ENCODE measurements at regions not wholly inside any gene's neighbourhood (a gene's known extent, or its start where the extent isn't known, plus 50 kb on each side); places are given as distances from the start of the nearest gene placed in this dataset.

DNA sequence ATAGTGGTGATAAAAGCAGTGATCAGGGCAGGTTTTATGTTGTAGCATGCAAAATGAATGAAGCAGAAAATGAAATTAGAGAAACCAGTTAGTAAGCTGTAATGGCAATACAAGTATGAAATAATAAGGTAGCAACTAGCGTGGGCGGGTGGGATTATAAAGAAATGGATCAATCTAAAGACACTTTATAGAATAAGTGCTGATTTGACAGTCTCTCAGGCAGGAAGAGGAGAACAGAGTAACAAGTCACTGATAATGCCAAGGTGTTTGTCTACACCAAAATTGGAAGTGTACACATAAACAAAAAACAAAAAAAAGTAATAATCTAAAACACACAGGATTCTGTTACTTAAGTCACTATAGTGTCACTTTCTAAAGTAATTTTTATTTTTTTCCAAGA, 51.0 kb upstream of the PCBP1 start:
- Mint-ChIP-seq H3K27ac (peak overlapping the region; percentile 80 to 88), H3K27me3 (ENCODE audit: low read depth in 2 of 2) (no peaks in the 10 kb centered on the region), H3K4me3 (peak overlapping the region; percentile 13), H3K4me1 (peaks cover 80 to 85% of the 10 kb centered on the region in 2 donors), H3K36me3 (no peaks in the 10 kb centered on the region), H3K9me3 (no peaks in the 10 kb centered on the region)
- Histone ChIP-seq H3K27ac (ENCODE audit: low read length) (no peak overlapping the region), H3K36me3 (ENCODE audit: control insufficient read depth, insufficient read depth, low read length) (no peaks in the 10 kb centered on the region), H3K4me1 (ENCODE audit: control insufficient read depth, insufficient read depth, low read length) (peaks cover 37% of the 10 kb centered on the region), H3K4me3 (ENCODE audit: low read length) (no peak overlapping the region), H3K27me3 (ENCODE audit: control insufficient read depth, insufficient read depth, low read length) (no peaks in the 10 kb centered on the region), H3K9me3 (ENCODE audit: control insufficient read depth, insufficient read depth, low read length) (no peaks in the 10 kb centered on the region)
- TF ChIP-seq, protein P1, sequence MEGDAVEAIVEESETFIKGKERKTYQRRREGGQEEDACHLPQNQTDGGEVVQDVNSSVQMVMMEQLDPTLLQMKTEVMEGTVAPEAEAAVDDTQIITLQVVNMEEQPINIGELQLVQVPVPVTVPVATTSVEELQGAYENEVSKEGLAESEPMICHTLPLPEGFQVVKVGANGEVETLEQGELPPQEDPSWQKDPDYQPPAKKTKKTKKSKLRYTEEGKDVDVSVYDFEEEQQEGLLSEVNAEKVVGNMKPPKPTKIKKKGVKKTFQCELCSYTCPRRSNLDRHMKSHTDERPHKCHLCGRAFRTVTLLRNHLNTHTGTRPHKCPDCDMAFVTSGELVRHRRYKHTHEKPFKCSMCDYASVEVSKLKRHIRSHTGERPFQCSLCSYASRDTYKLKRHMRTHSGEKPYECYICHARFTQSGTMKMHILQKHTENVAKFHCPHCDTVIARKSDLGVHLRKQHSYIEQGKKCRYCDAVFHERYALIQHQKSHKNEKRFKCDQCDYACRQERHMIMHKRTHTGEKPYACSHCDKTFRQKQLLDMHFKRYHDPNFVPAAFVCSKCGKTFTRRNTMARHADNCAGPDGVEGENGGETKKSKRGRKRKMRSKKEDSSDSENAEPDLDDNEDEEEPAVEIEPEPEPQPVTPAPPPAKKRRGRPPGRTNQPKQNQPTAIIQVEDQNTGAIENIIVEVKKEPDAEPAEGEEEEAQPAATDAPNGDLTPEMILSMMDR (IDR thresholded peaks at IDR 0.05), result no peak
- DNase-seq (no peak), ATAC-seq (no peak)
- intact Hi-C loops (cut with micrococcal nuclease), result no loop called here
- WGBS (ENCODE audit: insufficient coverage), result 89% methylated on average over 2 of the region's 2 CpGs

DNA sequence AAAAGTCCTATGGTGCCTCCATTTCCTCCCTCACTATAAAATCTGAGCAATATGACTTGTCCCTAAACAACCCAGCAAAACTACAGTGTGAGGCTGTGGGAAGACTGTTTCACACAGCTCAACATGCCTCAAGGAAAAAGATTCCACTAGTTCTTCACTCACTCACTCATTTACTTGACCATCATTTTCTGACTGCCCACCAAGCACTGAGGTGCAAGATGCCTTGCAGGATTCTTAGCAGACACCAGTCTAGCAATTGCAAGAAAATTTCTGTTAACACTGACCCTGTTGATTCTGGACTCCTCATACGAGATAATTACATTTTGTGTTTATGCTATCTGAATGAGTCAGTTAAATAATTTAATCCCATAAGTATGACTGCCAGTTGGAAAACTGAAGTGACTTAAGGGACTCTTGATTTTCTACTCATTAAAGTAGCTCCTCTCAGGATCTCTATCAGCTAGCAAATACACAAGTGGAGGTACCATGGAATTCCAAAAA, 51.9 kb upstream of the PCBP1 start:
- no peaks in the 10 kb centered on the region for H3K9me3 Mint-ChIP-seq
- H3K4me3 Mint-ChIP-seq, result peak overlapping the region; percentile 35
- H3K27ac Mint-ChIP-seq, result peak overlapping the region; percentile 80 to 88
- peaks cover 72 to 77% of the 10 kb centered on the region in 2 donors for H3K4me1 Mint-ChIP-seq
- H3K27me3 Mint-ChIP-seq (ENCODE audit: low read depth in 2 of 2), result no peaks in the 10 kb centered on the region
- no peak overlapping the region for H3K4me3 ChIP-seq (ENCODE audit: low read length)
- H3K27ac ChIP-seq (ENCODE audit: low read length), result peak overlapping the region; percentile 1
- peaks cover 3% of the 10 kb centered on the region for H3K36me3 ChIP-seq (ENCODE audit: control insufficient read depth, insufficient read depth, low read length)
- intact Hi-C loops (cut with micrococcal nuclease), result no loop called here
- no peaks in the 10 kb centered on the region for H3K36me3 Mint-ChIP-seq
- 100% methylated on average over 1 of the region's 1 CpG for WGBS (ENCODE audit: insufficient coverage)
- TF ChIP-seq, protein P1 (IDR thresholded peaks at IDR 0.05), result no peak
- ATAC-seq, result peak in 1 of 3 donors; percentile 30
- no peaks in the 10 kb centered on the region for H3K9me3 ChIP-seq (ENCODE audit: control insufficient read depth, insufficient read depth, low read length)
- no peaks in the 10 kb centered on the region for H3K27me3 ChIP-seq (ENCODE audit: control insufficient read depth, insufficient read depth, low read length)
- DNase-seq, result no peak
- peaks cover 29% of the 10 kb centered on the region for H3K4me1 ChIP-seq (ENCODE audit: control insufficient read depth, insufficient read depth, low read length)

DNA sequence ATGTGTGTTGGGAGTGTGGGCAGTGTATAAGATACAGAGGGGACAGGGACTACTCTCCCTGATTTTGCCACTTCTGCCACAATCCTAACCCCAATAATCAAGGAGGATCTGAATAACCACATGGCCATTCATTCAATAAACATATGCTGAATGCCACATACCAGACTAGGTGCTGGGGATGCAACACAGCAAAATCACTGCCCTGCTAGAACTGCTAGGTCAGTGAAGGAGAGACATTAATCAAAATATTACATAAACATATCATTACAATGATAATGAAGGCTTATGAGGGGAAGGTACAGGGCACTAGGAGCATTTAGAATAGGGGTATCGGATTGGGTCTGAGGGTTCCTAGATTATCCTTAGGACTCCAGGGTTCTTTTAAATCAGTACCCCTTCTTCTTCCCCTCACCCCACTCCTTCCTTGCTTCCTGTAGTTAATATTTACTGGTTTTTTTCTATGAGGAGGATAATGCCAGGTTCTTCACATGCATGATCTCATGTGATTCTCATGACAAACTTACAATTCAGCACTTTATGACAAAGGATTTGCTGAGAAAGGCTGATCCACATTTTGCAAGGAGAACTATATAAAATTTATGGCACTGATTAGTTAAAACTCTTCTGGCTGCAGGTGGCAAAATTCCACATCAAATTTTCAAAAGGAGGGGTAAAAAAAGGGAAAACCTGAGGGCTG, 56.4 kb upstream of the PCBP1 start:
- Histone ChIP-seq H3K9me3 (ENCODE audit: control insufficient read depth, insufficient read depth, low read length) (no peaks in the 10 kb centered on the region), H3K27ac (ENCODE audit: low read length) (no peak overlapping the region), H3K4me3 (ENCODE audit: low read length) (no peak overlapping the region), H3K27me3 (ENCODE audit: control insufficient read depth, insufficient read depth, low read length) (no peaks in the 10 kb centered on the region), H3K4me1 (ENCODE audit: control insufficient read depth, insufficient read depth, low read length) (peaks cover 23% of the 10 kb centered on the region), H3K36me3 (ENCODE audit: control insufficient read depth, insufficient read depth, low read length) (peaks cover 3% of the 10 kb centered on the region)
- TF ChIP-seq, protein P1 (IDR thresholded peaks at IDR 0.05), result no peak
- DNase-seq (no peak), ATAC-seq (no peak)
- Mint-ChIP-seq H3K27me3 (ENCODE audit: low read depth in 2 of 2) (no peaks in the 10 kb centered on the region), H3K4me3 (no peak overlapping the region), H3K4me1 (peaks cover 36 to 37% of the 10 kb centered on the region in 2 donors), H3K27ac (no peak overlapping the region), H3K9me3 (no peaks in the 10 kb centered on the region), H3K36me3 (no peaks in the 10 kb centered on the region)
- intact Hi-C loops (cut with micrococcal nuclease), result no loop called here
- WGBS (ENCODE audit: insufficient coverage), result no CpG with 5 or more reads among the region's 1 CpG

Measured in natural killer cell (primary cell).